HL-60/S4 (cell line): ENCODE measurements at regions not wholly inside any gene's neighbourhood (a gene's known extent, or its start where the extent isn't known, plus 50 kb on each side); places are given as distances from the start of the nearest gene placed in this dataset.
"Not testable (repeated sequence)": the region's sequence is repeated elsewhere in the genome, so short reads cannot be mapped to it uniquely, and the experiment has no call there.

Experiments
- in situ Hi-C: fragments of 300-500 bp; cut with MboI; formaldehyde crosslinking; loops from 2 replicates; pipeline ENCODE4 v1.14.3; 2022; ENCODE audit warnings: low sequenced_read_pairs

GRCh38 chr6:10138917-10139316 lies 276.0 kb downstream of the TFAP2A start:
- in situ Hi-C loops, result no loop called here

GRCh38 chr6:10136636-10137035 lies 278.2 kb downstream of the TFAP2A start:
- in situ Hi-C loops, result no loop called here

GRCh38 chr6:10134185-10134584 lies 280.7 kb downstream of the TFAP2A start:
- in situ Hi-C loops, result not testable (repeated sequence)

GRCh38 chr6:10128721-10129120 lies 286.2 kb downstream of the TFAP2A start:
- in situ Hi-C loops, result no loop called here

DNA sequence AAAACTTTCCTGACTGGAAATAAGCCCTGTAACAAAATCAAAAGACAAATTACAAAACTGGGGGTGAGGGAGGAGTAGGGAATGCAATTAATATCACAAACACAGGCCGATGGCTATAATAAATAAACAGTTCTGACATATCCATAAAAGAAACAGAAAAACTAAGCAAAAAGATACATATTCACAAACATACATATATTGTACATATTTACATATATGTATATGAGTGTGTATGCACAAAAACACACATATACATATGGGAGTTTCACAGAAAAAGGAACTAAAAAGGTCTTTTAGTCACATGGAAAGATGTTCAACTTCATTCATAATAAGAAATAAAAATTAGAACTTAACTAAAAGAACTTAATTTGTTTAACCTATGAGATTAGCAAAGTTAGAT lies 292.7 kb downstream of the TFAP2A start:
- in situ Hi-C loops, result no loop called here

DNA sequence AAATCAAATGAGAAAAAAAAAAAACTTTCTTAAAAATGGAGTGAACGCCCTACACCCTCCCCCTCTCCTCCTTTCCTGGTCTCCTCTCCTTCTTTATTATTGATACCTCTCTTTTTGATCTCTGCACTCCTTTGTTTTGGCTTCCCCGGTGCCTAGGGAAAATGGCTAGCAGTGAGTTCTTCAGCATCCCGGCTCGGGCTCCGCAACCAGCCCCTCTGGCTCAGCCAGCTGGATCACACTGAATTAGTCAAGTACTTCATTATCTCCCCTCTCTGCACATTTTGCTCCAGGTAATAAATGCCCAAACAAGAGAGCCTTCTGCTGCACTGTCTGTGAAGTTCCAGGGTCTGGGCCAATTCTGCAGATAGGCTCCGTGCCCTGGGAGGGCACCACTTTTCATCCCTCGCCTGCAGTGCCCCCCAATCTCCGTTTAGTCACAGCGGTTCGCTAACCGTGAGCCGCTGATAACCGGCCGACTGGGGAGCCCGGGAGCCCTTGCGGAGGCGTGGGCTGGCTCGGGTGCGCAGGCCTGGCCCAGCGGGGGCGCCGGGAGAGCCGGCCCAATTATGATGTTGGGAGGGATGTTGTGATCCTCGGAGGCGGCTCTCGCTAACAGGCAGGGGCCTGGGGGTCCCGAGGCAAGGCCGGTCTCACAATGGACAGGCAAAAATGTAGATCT lies 301.9 kb downstream of the TFAP2A start:
- in situ Hi-C loops, result no loop called here

GRCh38 chr6:10111975-10112374 lies 302.9 kb downstream of the TFAP2A start:
- in situ Hi-C loops, result no loop called here

DNA sequence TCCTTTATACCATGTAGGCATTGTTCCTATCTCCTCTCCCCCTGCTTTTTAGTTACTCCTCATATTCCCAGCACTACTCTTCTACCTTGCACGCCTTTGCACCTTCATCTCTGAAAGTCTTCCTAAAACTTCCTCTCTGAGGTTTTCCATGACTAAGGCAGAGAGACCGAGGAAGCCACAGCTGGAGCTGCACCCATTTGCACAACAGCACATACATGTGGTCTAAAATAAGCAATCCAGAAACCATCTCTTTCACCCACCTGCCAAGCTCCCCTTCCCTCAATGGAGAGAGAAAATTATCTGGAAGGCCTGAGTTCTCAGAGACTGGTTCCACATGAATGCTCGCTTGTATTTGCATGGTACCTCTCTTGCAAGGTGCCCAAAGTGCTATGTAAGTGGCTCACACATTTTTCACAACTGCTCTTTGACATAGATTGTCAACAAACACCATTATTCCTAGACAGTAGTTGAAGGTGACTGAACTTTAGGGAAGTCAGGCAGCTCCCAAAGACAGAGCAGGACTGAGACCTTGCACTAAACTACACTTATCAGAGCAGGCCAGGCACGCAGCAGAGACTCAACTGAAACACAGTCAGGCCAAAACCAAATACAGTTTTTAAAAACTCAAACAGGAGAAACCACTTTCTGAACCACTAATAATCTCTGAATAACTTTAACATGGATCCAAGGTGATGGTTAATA lies 313.2 kb downstream of the TFAP2A start:
- in situ Hi-C loops, result no loop called here

- in situ Hi-C loops, result no loop called here
Observed at GRCh38 chr6:10099529-10100140, 315.2 kb downstream of the TFAP2A start.

GRCh38 chr6:10098756-10099528 lies 315.9 kb downstream of the TFAP2A start:
- in situ Hi-C loops, result no loop called here

DNA sequence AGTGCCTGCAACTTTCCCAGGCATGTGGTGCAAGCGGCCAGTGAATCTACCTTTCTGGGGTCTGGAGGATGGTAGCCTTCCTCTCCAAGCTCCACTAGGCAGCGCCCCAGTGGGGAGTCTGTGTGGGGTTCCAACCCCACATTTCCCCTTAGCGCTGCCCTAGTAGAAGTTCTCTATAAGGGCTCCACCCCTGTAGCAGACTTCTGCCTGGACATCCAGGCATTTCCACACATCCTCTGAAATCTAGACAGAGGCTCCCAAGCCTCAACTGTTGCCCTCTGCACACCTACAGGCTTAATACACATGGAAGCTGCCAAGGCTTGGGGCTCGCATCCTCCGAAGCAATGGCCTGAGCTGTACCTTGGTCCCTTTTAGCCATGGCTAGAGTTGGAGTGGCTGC lies 321.6 kb downstream of the TFAP2A start:
- in situ Hi-C loops, result no loop called here

GRCh38 chr6:10084111-10084986 lies 330.5 kb downstream of the TFAP2A start:
- in situ Hi-C loops, result no loop called here

- in situ Hi-C loops, result no loop called here
Observed at GRCh38 chr6:10082385-10082784, 332.5 kb downstream of the TFAP2A start.

GRCh38 chr6:10081957-10082356 lies 332.9 kb downstream of the TFAP2A start:
- in situ Hi-C loops, result no loop called here

DNA sequence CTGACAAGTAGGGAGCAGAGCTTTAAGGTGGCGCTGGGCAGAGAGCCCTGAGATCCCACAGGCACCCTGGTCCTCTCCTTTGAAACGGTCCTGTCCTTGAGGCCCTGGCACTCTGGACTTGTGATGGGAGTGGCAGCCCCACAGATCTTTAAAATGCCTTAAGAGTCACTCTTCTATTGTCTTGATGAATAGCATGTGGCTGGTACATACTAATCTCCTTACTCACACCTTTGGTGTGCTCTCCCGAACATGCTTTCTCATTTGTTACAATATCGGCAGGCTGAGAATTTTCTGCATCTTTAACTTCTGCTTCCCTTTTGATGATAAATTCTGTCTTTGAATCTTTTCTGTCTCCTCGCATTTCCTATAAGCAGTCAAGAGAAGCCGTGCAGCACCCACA lies 333.8 kb downstream of the TFAP2A start:
- in situ Hi-C loops, result no loop called here

- in situ Hi-C loops, result no loop called here
Observed at GRCh38 chr6:10080561-10080960, 334.3 kb downstream of the TFAP2A start.

DNA sequence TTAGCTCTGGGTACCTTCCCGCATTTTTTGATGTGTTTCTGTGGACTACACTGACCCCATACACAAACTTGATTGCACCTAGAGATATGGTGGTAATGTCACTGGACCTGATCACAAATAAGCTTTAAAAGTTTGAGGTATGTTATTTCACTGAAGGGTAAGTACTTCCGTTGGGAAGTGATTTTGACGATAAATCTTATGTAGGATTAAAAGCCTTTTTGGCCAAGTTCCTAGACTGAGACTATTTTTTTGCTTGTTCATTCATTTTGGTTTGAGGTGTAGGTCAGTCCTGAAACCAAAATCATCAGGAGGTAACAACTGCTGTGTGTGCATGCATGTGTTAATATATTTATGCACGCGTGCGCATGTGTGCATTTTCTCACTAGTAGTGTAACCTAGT lies 336.3 kb downstream of the TFAP2A start:
- in situ Hi-C loops, result no loop called here

- in situ Hi-C loops, result not testable (repeated sequence)
Observed at GRCh38 chr6:10074726-10075125, 340.1 kb downstream of the TFAP2A start.

- in situ Hi-C loops, result no loop called here
Observed at GRCh38 chr6:10073341-10073740, 341.5 kb downstream of the TFAP2A start.

GRCh38 chr6:10071631-10072220 lies 343.1 kb downstream of the TFAP2A start:
- in situ Hi-C loops, result no loop called here
